ENCODE measurements at regions not wholly inside any gene's neighbourhood (a gene's known extent, or its start where the extent isn't known, plus 50 kb on each side); places are given as distances from the start of the nearest gene placed in this dataset.

GRCh38 chr7:16189026-16189715, 232.2 kb downstream of the CRPPA start:
- peak; percentile 10 for DNase-seq (ENCODE audit: low read depth, low spot score)
- CTCF ChIA-PET, result no interaction called here
- no peak overlapping the region for H3K4me3 ChIP-seq (ENCODE audit: low read depth, low read length)
- POLR2A ChIA-PET, result no interaction called here
- no peak for TF ChIP-seq CTCF (IDR thresholded peaks at IDR 0.05; ENCODE audit: insufficient read depth, low read length, missing control alignments)

- TF ChIP-seq CTCF (IDR thresholded peaks at IDR 0.05; ENCODE audit: insufficient read depth, low read length, missing control alignments), result no peak
- H3K4me3 ChIP-seq (ENCODE audit: low read depth, low read length), result no peak overlapping the region
- DNase-seq (ENCODE audit: low read depth, low spot score), result no peak
- ChIA-PET CTCF (no interaction called here), POLR2A (no interaction called here)
Measured at GRCh38 chr7:16187131-16187530, 234.2 kb downstream of the CRPPA start.

- DNase-seq (ENCODE audit: low read depth, low spot score), result no peak
- ChIA-PET CTCF (no interaction called here), POLR2A (interaction anchor here (0.7 kb wide), 1 partner anchor 31 kb away, joined by 5 read pairs; no protein-coding TSS in a partner anchor)
- no peak for TF ChIP-seq CTCF (IDR thresholded peaks at IDR 0.05; ENCODE audit: insufficient read depth, low read length, missing control alignments)
- no peak overlapping the region for H3K4me3 ChIP-seq (ENCODE audit: low read depth, low read length)
Measured at GRCh38 chr7:16178585-16178984, 242.8 kb downstream of the CRPPA start.

- H3K4me3 ChIP-seq (ENCODE audit: low read depth, low read length), result no peak overlapping the region
- ChIA-PET CTCF (no interaction called here), POLR2A (interaction anchor here (0.7 kb wide), 1 partner anchor 31 kb away, joined by 5 read pairs; no protein-coding TSS in a partner anchor)
- TF ChIP-seq CTCF (IDR thresholded peaks at IDR 0.05; ENCODE audit: insufficient read depth, low read length, missing control alignments), result no peak
- no peak for DNase-seq (ENCODE audit: low read depth, low spot score)
Measured at GRCh38 chr7:16178092-16178491, 243.2 kb downstream of the CRPPA start.

GRCh38 chr7:16174253-16174652, 247.1 kb downstream of the CRPPA start:
- DNase-seq (ENCODE audit: low read depth, low spot score), result no peak
- ChIA-PET POLR2A (no interaction called here), CTCF (no interaction called here)
- TF ChIP-seq CTCF (IDR thresholded peaks at IDR 0.05; ENCODE audit: insufficient read depth, low read length, missing control alignments), result no peak
- H3K4me3 ChIP-seq (ENCODE audit: low read depth, low read length), result no peak overlapping the region

GRCh38 chr7:16172366-16172765, 249.0 kb downstream of the CRPPA start:
- no peak for TF ChIP-seq CTCF (IDR thresholded peaks at IDR 0.05; ENCODE audit: insufficient read depth, low read length, missing control alignments)
- no peak overlapping the region for H3K4me3 ChIP-seq (ENCODE audit: low read depth, low read length)
- ChIA-PET CTCF (no interaction called here), POLR2A (no interaction called here)
- DNase-seq (ENCODE audit: low read depth, low spot score), result no peak
